KMS-11 (cell line): ENCODE measurements at regions not wholly inside any gene's neighbourhood (a gene's known extent, or its start where the extent isn't known, plus 50 kb on each side); places are given as distances from the start of the nearest gene placed in this dataset.

Source experiments
- H2AFZ ChIP-seq: fragments of 200-600 bp; sonication (generic); 2 replicates; pipeline ENCODE4 v1.6.1; 2016; ENCODE audit warnings: antibody characterized with exemption, mixed run types, low read depth
- H3K27ac ChIP-seq: fragments of 200-600 bp; sonication (generic); 2 replicates; pipeline ENCODE4 v1.6.1; 2016; ENCODE audit warnings: mild to moderate bottlenecking, mixed run types
- H3K27me3 ChIP-seq: fragments of 200-600 bp; sonication (generic); 2 replicates; pipeline ENCODE4 v1.6.1; 2017; ENCODE audit warnings: mild to moderate bottlenecking, low read depth, mixed run types, moderate library complexity; ENCODE audit not compliant: insufficient read depth
- H3K36me3 ChIP-seq: fragments of 200-600 bp; sonication (generic); 2 replicates; pipeline ENCODE4 v1.6.1; 2017; ENCODE audit warnings: mild to moderate bottlenecking, mixed run types; ENCODE audit not compliant: insufficient read depth
- H3K4me1 ChIP-seq: fragments of 200-600 bp; sonication (generic); 2 replicates; pipeline ENCODE4 v1.6.1; 2016; ENCODE audit warnings: mild to moderate bottlenecking, low read depth, mixed run types; ENCODE audit not compliant: poor library complexity, severe bottlenecking
- H3K4me2 ChIP-seq: fragments of 200-600 bp; sonication (generic); 2 replicates; pipeline ENCODE4 v1.7.0; 2016; ENCODE audit warnings: mild to moderate bottlenecking, mixed run types
- H3K4me3 ChIP-seq: fragments of 200-600 bp; sonication (generic); IDR thresholded peaks from 2 replicates; pipeline ENCODE4 v1.6.1; 2017; ENCODE audit warnings: low read depth, low read length, mixed read lengths; ENCODE audit not compliant: insufficient read depth
- H3K79me2 ChIP-seq: fragments of 200-600 bp; sonication (generic); 2 replicates; pipeline ENCODE4 v1.6.1; 2016; ENCODE audit warnings: low read depth, mixed run types; ENCODE audit not compliant: insufficient read depth
- H3K9ac ChIP-seq: fragments of 200-600 bp; sonication (generic); 2 replicates; pipeline ENCODE4 v1.6.1; 2016; ENCODE audit warnings: mild to moderate bottlenecking, mixed run types
- H4K20me1 ChIP-seq: fragments of 200-600 bp; sonication (generic); 2 replicates; pipeline ENCODE4 v1.6.1; 2016; ENCODE audit warnings: mild to moderate bottlenecking, mixed run types; ENCODE audit not compliant: insufficient read depth
- TF ChIP-seq, protein P1 (sequence below): fragments of 200-600 bp; sonication (generic); conservative IDR thresholded peaks from 2 replicates; pipeline ENCODE4 v1.6.1; 2017; ENCODE audit warnings: low read depth, mild to moderate bottlenecking, antibody characterized with exemption, low read length, moderate library complexity, mixed read lengths

GRCh38 chr6:10111975-10112374 lies 302.9 kb downstream of the TFAP2A start:
- H3K36me3 ChIP-seq = no peaks in the 10 kb centered on the region
- no peak overlapping the region for H3K27ac ChIP-seq
- no peaks in the 10 kb centered on the region for H3K27me3 ChIP-seq
- H3K9ac ChIP-seq = no peak overlapping the region
- TF ChIP-seq, protein P1, sequence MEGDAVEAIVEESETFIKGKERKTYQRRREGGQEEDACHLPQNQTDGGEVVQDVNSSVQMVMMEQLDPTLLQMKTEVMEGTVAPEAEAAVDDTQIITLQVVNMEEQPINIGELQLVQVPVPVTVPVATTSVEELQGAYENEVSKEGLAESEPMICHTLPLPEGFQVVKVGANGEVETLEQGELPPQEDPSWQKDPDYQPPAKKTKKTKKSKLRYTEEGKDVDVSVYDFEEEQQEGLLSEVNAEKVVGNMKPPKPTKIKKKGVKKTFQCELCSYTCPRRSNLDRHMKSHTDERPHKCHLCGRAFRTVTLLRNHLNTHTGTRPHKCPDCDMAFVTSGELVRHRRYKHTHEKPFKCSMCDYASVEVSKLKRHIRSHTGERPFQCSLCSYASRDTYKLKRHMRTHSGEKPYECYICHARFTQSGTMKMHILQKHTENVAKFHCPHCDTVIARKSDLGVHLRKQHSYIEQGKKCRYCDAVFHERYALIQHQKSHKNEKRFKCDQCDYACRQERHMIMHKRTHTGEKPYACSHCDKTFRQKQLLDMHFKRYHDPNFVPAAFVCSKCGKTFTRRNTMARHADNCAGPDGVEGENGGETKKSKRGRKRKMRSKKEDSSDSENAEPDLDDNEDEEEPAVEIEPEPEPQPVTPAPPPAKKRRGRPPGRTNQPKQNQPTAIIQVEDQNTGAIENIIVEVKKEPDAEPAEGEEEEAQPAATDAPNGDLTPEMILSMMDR = no peak
- H2AFZ ChIP-seq = no peak overlapping the region
- no peaks in the 10 kb centered on the region for H3K79me2 ChIP-seq
- H3K4me3 ChIP-seq = no peak overlapping the region
- H4K20me1 ChIP-seq = no peaks in the 10 kb centered on the region
- H3K4me2 ChIP-seq = no peak overlapping the region
- no peaks in the 10 kb centered on the region for H3K4me1 ChIP-seq

- no peak overlapping the region for H3K9ac ChIP-seq
- TF ChIP-seq, protein P1 = no peak
- no peaks in the 10 kb centered on the region for H3K79me2 ChIP-seq
- no peaks in the 10 kb centered on the region for H3K36me3 ChIP-seq
- H3K27ac ChIP-seq = no peak overlapping the region
- H3K4me1 ChIP-seq = no peaks in the 10 kb centered on the region
- no peak overlapping the region for H2AFZ ChIP-seq
- H3K4me2 ChIP-seq = no peak overlapping the region
- no peaks in the 10 kb centered on the region for H3K27me3 ChIP-seq
- no peak overlapping the region for H3K4me3 ChIP-seq
- no peaks in the 10 kb centered on the region for H4K20me1 ChIP-seq
Measured at GRCh38 chr6:10101551-10102252, 313.2 kb downstream of the TFAP2A start.

- no peak overlapping the region for H3K4me3 ChIP-seq
- no peaks in the 10 kb centered on the region for H3K27me3 ChIP-seq
- no peak overlapping the region for H3K27ac ChIP-seq
- H3K79me2 ChIP-seq = no peaks in the 10 kb centered on the region
- H3K4me1 ChIP-seq = no peaks in the 10 kb centered on the region
- H4K20me1 ChIP-seq = no peaks in the 10 kb centered on the region
- TF ChIP-seq, protein P1 = no peak
- H3K9ac ChIP-seq = no peak overlapping the region
- no peaks in the 10 kb centered on the region for H3K36me3 ChIP-seq
- H3K4me2 ChIP-seq = no peak overlapping the region
- no peak overlapping the region for H2AFZ ChIP-seq
Measured at GRCh38 chr6:10099529-10100140, 315.2 kb downstream of the TFAP2A start.

- H2AFZ ChIP-seq = no peak overlapping the region
- H3K4me2 ChIP-seq = no peak overlapping the region
- H3K27me3 ChIP-seq = no peaks in the 10 kb centered on the region
- TF ChIP-seq, protein P1 = no peak
- no peak overlapping the region for H3K27ac ChIP-seq
- H3K4me1 ChIP-seq = no peaks in the 10 kb centered on the region
- no peaks in the 10 kb centered on the region for H4K20me1 ChIP-seq
- H3K9ac ChIP-seq = no peak overlapping the region
- no peak overlapping the region for H3K4me3 ChIP-seq
- H3K36me3 ChIP-seq = no peaks in the 10 kb centered on the region
- no peaks in the 10 kb centered on the region for H3K79me2 ChIP-seq
Measured at GRCh38 chr6:10098756-10099528, 315.9 kb downstream of the TFAP2A start.
